ENCODE measurements at regions not wholly inside any gene's neighbourhood (a gene's known extent, or its start where the extent isn't known, plus 50 kb on each side); places are given as distances from the start of the nearest gene placed in this dataset.

DNA sequence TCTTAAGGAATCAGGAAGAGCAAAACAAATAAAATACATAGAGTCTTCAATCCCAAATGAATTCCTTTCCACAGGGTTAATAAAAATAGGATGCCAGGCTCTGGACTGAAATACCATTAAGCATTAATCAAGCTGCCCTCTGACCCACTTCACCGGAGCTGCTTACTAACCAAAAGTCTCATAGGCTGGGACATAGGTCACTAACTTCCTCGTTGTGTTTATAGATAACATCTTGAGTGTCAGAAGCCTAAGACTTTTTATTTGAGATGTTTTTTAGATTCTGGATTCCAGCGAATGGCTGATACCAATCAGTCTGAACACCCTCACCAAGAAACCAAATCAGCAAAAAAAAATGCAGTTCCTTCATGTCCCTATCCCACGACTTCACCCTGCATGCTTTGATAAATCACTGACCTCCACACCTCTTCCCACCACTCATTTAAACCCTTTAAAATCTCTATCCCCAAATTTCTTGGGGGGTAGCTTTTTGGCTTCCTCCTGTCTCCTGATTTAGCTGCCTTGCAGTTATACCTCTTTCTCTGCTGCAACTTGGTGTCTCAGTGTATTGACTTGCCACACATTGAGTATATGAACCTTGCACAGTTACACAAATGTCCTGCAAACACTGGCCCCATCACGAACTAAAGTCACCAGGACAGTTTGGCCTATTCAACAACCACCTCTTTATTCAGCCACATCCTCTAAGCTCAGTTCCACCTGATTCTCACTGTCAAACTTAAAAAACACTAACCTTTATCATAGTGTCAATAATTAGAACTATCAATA, 399.3 kb downstream of the METTL4 start:
- TF ChIP-seq, protein P1, sequence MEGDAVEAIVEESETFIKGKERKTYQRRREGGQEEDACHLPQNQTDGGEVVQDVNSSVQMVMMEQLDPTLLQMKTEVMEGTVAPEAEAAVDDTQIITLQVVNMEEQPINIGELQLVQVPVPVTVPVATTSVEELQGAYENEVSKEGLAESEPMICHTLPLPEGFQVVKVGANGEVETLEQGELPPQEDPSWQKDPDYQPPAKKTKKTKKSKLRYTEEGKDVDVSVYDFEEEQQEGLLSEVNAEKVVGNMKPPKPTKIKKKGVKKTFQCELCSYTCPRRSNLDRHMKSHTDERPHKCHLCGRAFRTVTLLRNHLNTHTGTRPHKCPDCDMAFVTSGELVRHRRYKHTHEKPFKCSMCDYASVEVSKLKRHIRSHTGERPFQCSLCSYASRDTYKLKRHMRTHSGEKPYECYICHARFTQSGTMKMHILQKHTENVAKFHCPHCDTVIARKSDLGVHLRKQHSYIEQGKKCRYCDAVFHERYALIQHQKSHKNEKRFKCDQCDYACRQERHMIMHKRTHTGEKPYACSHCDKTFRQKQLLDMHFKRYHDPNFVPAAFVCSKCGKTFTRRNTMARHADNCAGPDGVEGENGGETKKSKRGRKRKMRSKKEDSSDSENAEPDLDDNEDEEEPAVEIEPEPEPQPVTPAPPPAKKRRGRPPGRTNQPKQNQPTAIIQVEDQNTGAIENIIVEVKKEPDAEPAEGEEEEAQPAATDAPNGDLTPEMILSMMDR (IDR thresholded peaks at IDR 0.05; ENCODE audit: unreplicated experiment in 3 of 3): no peak
- no peak overlapping the region for H3K27ac Mint-ChIP-seq
- no peaks in the 10 kb centered on the region for H3K27me3 Mint-ChIP-seq (ENCODE audit: low read depth)
- no peaks in the 10 kb centered on the region for H3K4me1 Mint-ChIP-seq
- H3K36me3 Mint-ChIP-seq (ENCODE audit: low read depth): no peaks in the 10 kb centered on the region
- no peaks in the 10 kb centered on the region for H3K9me3 Mint-ChIP-seq
- no peak overlapping the region for H3K4me3 Mint-ChIP-seq

DNA sequence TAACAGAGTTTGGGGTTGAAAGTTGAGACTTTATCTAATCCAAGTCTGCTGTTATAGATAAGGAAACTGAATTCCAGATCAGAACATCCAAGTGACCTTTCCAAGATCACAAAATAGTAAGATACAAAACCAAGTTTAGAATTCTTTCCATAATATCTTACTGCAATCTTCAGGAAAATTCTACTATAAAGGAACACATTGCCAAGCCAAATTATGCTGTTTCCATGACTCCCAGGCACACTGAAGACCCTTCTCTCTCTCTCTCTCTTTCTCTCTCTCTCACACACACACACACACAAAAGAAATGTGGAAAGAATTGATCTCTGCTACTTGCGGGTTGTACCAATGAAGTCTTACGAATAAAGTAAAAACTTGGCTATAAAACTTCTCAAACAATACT, 398.4 kb downstream of the METTL4 start:
- H3K27me3 Mint-ChIP-seq (ENCODE audit: low read depth): no peaks in the 10 kb centered on the region
- TF ChIP-seq, protein P1 (IDR thresholded peaks at IDR 0.05; ENCODE audit: unreplicated experiment in 3 of 3): no peak
- H3K36me3 Mint-ChIP-seq (ENCODE audit: low read depth): no peaks in the 10 kb centered on the region
- H3K4me3 Mint-ChIP-seq: no peak overlapping the region
- no peaks in the 10 kb centered on the region for H3K9me3 Mint-ChIP-seq
- H3K4me1 Mint-ChIP-seq: no peaks in the 10 kb centered on the region
- no peak overlapping the region for H3K27ac Mint-ChIP-seq

DNA sequence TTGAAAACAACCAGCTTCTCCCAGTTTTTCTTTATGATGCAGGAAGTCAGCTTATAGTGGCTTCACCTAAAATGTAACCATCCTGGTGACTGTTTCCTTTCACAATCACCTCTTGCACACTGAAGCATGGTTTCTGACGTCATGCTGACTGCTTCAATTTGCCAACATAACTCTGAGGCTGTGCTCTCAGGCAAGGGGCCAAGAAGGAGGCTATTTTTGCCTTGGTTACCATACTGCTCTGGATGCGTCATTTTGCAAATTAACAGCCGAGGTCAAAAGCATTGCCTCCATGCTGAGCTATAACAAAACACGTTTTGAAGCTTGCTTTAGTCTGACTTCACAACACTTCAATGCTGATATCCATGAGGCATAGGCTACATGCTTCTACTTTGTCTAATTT, 397.8 kb downstream of the METTL4 start:
- no peaks in the 10 kb centered on the region for H3K4me1 Mint-ChIP-seq
- H3K27me3 Mint-ChIP-seq (ENCODE audit: low read depth): no peaks in the 10 kb centered on the region
- no peak overlapping the region for H3K4me3 Mint-ChIP-seq
- TF ChIP-seq, protein P1 (IDR thresholded peaks at IDR 0.05; ENCODE audit: unreplicated experiment in 3 of 3): no peak
- no peaks in the 10 kb centered on the region for H3K36me3 Mint-ChIP-seq (ENCODE audit: low read depth)
- no peaks in the 10 kb centered on the region for H3K9me3 Mint-ChIP-seq
- no peak overlapping the region for H3K27ac Mint-ChIP-seq

DNA sequence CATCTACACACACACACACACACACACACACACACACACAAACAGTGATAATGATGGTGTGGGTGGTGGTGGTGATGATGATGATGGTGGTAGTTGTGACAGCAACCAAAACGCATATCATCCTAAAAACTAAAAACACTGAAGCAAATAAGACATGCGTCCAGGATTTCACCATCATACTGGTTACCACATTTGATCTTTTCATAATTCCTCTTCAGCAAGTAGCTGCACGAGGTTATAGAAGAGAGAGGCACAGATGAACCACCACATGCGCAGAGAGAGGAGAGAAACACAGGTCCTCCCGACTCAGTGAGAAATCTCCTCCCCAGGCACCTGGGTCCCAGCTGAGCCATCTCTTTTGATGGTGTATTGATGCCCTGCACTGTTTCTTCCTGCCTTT, 393.3 kb downstream of the METTL4 start:
- Mint-ChIP-seq H3K4me3 (no peak overlapping the region), H3K9me3 (peaks cover 3% of the 10 kb centered on the region), H3K27me3 (ENCODE audit: low read depth) (peaks cover 3% of the 10 kb centered on the region), H3K36me3 (ENCODE audit: low read depth) (no peaks in the 10 kb centered on the region), H3K27ac (no peak overlapping the region), H3K4me1 (no peaks in the 10 kb centered on the region)
- TF ChIP-seq, protein P1 (IDR thresholded peaks at IDR 0.05; ENCODE audit: unreplicated experiment in 3 of 3): no peak

DNA sequence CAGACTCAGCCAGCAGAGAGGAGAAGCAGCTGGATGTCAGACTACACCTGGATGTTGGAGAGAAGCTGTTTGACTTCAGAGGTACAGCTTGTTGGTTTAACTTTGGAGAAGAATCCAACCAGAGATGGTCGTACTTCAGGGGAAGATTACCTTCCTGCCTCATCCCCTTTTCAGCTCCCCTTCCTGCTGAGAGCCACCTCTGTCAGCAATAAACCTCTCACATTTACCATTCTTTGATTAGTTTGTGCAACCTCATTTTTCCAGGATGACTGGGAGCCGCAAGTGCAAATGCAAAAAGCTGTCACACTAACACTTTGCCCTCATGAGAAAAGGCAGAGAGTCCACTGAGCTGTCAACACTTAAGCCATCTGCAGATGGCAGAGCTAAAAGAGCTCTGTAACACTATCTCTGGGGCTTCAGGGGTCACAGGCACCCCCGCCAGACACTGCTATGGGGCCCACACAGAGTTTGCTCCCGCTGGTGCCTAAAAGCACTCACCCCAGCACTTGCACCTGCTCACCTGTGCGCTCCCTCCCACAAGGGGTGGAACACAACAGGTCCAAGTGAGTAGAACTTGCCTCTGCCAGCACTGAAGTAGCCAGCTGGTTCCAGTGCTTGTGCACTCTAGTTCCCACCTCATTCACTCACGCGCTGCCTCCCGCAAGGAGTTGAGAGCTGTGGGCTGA, 391.7 kb downstream of the METTL4 start:
- Mint-ChIP-seq H3K27ac (no peak overlapping the region), H3K9me3 (peaks cover 3% of the 10 kb centered on the region), H3K4me1 (no peaks in the 10 kb centered on the region), H3K4me3 (no peak overlapping the region), H3K36me3 (ENCODE audit: low read depth) (no peaks in the 10 kb centered on the region), H3K27me3 (ENCODE audit: low read depth) (peaks cover 3% of the 10 kb centered on the region)
- TF ChIP-seq, protein P1 (IDR thresholded peaks at IDR 0.05; ENCODE audit: unreplicated experiment in 3 of 3): no peak

Measured in nephron (organoid).